ENCODE measurements at regions not wholly inside any gene's neighbourhood (a gene's known extent, or its start where the extent isn't known, plus 50 kb on each side); places are given as distances from the start of the nearest gene placed in this dataset.

DNA sequence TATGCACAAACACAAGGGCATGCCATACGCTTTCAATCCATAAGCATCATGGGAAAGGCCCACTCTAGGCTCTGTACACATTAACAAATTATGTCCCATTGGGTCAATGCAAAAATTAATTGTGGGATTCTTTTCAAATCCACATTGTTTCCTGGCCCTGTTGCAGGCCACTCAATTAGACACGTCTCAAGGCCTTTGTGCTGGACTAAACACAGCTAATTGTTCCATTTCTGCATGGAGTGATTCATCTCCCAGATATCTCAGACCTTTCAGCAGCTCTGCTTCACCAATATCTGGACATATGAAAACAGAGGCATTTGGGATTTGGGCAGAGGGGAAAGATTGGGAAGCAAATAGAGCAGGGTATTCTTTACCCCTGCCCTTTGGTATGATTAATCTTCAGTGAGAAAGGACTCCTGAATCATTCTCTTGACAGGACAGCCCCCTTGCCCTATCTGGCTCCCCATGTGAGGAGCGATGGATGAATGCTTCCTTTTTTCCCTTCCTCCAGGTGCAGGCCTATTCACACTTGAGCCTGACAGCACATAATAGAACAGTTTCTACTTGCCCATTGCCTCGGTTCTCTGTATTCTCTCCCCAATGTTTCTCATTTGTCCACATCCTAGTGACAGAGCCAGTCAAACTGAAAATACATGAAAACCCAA lies 547.6 kb downstream of the HAO1 start:
- no peak for DNase-seq (ENCODE audit: low spot score)

DNA sequence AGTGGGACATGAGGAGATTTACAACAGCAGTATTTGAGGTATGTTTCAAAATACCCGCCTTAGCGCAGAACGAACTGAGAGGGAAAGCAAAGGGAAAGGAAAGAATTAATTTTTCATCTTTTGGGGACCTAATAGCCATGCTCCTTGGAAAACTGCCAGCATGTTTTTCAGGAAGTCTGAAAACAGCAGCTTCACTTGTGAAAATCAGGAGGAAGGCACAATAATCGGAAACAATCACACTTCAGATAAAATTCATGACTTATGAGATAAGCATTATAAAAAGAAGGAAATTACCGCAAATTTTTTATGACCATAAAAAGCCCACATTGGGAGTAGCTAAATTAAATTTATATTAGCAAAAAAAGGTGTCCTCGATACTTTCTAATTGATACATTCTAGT lies 541.1 kb downstream of the HAO1 start:
- DNase-seq (ENCODE audit: low spot score): no peak

DNA sequence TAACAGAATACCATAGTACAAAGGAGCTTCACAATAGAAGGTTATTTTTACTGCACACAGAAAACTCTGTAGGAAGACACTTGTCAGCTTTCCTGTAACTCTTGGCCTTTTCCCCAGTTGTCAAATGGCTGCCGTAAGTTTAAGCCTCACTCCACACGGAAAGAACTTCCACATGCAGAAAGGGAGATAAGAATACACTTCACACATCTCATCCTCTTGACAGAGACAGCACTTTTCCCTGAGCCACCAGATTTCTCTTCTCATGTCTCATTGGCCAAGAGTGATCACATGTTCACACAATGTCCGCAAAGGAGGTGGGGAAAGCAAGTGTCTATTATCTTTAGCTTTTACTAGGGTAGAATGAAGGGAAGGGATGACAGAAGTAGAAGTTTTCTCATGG lies 540.7 kb downstream of the HAO1 start:
- DNase-seq (ENCODE audit: low spot score): no peak

DNA sequence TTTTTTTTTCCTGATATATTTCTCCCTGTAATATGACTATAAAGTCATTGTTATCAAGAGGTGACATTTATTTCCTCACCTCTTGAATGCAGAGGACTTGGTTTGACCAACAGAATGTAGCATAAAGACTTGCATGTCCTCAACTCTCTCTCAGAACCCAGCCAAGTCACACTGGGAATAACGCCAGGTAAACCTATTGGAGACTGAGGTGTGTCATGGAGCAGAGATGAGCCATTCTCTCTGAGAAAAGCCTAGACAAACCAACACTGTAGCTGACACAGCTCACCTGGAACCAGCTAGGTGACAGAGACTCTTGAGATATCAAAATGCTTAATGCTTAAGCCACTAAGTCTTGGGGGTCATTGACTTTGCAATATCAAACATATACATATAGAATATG lies 533.6 kb downstream of the HAO1 start:
- DNase-seq (ENCODE audit: low spot score): no peak

DNA sequence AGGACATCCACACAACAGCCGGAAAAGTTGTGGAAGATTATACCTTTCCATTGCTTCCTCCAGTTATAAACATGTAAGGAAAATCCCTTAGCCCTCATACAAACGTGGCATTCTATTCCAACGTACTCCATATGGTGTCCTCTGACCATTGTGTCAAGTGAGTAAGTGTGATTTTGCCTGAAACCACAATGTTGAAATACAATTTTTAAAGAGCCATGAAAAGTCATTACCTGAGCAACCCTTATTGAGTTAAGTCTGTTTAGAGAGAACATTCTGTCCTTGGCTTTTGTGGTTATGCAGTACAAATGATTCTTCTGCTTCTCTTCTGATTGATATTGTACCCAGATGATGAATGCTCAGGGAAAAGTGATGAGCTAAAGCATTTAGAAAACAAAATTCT lies 530.1 kb downstream of the HAO1 start:
- DNase-seq (ENCODE audit: low spot score): no peak

DNA sequence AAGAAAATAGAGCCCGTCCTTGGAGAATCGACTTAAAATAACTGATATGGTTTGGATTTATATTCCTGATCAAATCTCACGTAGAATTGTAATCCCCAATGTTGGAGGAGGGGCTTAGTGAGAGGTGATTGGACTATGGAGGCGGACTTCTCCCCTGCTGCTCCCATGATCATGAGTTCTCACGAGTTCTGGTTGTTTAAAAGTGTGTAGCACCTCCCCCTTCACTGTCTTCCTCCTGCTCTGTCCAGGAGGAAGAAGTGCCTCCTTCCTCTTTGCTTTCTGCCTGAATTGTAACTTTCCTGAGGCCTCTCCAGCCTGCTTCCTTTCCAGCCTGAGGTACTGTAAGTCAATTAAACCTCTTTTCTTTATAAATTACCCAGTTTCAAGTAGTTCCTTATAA lies 529.2 kb downstream of the HAO1 start:
- DNase-seq (ENCODE audit: low spot score): no peak

DNA sequence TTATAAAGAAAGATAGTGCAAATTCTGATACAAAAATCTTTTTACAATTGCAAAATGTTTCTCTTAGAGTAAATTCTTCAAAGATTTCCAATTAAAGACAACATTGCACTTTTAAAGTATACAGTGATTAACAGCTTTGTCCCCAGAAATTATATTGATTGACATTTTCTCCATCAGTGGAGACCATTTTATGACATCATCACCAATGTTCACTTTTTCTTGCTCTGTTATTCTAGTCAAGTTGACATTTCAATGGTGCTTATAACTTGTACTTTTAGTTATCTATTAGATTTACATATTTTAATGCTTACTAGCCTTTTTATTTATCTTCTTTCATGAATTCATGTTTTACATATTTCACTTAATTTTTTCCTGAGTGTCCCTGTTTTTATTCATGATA lies 524.8 kb downstream of the HAO1 start:
- no peak for DNase-seq (ENCODE audit: low spot score)

DNA sequence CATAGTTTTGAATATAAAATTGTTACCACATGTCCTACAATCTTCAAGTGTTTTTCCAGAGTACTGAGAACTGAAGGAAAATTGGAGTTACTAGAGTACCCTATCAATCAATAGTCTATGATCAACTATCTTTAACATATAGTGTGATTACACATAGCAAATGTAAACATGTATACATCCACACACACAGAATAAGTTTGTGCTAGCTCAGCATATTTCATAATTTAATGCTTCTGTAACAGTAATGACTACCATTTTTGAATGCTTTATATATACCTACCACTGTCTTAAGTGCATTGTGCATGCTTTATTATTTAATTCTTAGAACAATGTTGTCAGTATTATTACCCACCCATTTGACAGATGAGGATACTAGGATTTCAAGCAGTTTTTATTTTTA lies 523.9 kb downstream of the HAO1 start:
- no peak for DNase-seq (ENCODE audit: low spot score)

DNA sequence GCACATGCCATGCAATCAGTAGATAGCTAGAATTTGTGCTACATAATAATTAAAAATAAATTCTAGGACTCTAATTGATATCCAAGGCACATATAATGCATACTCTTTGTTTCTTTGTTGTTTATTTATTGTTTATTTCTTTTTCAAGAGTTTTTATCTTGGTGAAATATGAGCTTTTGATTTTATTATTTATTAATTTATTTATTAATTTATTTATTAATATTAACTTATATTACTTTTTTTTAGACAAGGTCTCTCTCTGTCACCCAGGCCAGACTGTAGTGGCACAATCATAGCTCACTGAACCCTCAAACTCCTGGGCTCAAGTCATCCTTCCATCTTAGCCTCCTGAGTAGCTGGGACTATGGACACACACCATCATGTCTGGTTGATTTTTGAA lies 519.9 kb downstream of the HAO1 start:
- no peak for DNase-seq (ENCODE audit: low spot score)

DNA sequence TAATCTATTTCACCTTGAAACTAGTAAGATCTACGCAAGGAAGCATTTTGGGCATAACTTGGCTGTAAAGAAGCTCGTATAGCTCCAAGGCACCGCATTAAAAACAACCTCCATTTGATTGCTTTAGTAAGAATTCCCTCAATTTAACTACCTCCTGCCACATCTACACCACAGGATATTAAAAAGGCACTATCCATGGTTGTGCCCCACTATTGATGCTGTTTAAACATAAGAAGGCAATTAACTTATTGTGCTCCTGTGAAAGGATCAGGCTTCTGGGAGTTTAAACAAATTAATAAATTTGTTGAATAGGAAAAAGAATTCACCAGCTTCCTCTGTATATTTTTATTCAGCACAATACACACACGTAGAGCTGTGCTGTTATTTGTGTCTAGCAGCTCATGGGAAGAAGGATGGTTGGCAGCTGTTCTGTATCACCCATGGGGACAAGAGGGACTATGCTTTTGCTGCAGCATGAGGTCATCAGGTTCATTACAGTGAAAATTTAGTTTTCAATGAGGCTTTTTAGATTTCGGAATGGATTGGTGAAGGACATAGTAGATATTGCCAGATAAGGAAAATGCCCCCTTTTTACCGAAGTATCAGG lies 513.3 kb downstream of the HAO1 start:
- no peak for DNase-seq (ENCODE audit: low spot score)

DNA sequence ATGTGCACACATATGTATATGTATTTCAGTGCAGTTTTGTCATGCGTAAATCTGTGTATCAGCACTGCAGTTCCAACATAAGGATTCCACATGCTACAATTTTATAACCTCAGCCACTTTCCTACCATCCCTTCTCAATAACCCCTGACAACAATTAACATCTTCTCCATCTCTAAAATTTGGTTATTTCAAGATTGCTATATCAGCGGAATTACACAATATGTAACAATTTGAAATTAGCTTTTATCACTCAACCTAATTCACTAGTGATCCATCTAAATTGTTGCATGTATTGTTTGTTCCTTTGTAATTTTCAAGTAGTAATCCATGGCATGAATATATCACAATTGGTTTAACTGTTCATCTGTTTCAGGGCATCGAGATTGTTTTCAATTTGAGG lies 511.3 kb downstream of the HAO1 start:
- no peak for DNase-seq (ENCODE audit: low spot score)

DNA sequence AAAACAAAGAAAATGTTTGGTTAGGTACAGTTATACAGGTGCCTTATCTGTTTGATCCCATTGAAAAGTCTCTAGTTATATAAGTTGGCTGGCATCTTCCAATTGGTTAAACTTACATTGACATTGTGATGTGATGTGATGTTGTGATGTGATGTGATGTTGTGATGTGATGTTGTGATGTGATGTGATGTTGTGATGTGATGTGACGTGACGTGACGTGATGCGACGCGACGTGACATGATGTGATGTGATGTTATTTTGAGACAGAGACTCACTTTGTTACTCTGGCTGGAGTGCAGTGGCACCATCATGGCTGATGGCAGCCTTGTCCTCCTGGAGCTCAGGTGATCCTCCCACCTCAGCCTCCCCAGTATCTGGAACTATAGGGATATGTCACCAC lies 507.6 kb downstream of the HAO1 start:
- DNase-seq (ENCODE audit: low spot score): no peak

DNA sequence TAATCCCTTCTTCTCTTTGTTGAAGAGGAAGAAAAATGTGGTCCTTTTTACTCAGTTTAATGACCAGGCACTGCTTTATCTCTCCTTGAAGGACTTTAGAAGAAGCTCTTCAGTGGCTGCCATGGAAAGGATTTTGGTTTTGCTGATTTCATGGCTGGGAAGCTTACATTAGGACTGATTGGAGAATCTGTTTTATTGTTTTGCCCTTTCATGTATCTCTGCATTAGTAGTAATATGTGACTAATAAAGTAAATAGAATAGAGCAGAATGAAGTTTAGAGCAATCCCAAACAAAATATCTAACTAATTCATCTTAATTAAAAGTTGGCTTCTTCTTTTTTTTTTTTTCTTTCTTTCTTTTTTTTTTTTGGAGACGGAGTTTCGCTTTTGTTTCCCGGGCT lies 502.9 kb downstream of the HAO1 start:
- no peak for DNase-seq (ENCODE audit: low spot score)

DNA sequence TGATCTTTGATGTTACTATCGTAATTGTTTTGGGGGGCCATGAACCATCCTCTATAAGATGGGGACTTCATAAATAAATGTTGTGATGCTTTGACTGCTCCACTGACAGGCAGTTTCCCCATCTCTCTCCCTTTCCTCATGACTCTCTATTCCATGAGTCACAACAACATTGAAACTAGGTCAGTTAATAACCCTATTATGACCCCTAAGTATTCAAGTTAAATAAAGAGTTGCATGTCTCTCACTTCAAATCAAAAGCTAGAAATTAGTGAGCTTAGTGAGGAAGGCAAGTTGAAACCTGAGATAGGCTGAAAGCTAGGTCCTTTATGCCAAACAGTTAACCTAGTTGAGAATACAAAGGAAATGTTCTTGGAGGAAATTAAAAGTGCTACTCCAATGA lies 491.0 kb downstream of the HAO1 start:
- no peak for DNase-seq (ENCODE audit: low spot score)

DNA sequence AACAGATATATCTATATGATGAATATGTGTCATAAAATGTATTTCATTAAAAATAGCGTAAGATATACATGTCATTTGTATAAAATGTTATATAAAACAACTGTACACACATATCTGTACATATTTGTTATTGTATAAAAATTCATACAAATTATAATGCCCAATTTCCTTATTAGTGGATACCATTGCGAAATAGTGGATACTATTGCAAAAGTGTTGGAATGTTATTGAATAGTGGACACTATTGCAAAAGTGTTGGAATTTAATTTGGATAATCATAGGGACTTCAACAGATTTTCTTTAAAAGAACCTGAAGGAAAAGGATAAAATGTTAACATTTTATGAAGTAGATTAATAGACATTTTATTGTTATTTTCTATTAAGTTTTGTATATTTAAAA lies 487.4 kb downstream of the HAO1 start:
- no peak for DNase-seq (ENCODE audit: low spot score)

DNA sequence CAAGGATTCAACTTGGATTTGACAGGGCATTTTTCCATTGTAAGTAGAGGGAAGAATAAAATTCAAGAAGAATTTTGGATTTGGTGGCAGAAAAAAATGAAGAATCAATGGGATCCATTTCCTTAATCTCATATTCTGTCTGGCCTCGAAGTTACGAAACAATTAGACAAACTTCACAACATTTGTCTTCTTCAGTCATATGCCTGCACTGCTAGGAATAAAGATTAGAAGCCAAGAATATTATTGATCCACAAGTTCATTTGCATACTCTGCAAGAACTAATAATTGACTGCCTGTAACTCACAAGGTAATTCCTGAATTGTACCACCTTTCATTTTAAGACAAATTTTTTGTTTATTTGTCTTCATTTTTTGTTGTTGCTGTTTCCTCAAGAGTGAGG lies 486.2 kb downstream of the HAO1 start:
- DNase-seq (ENCODE audit: low spot score): no peak

DNA sequence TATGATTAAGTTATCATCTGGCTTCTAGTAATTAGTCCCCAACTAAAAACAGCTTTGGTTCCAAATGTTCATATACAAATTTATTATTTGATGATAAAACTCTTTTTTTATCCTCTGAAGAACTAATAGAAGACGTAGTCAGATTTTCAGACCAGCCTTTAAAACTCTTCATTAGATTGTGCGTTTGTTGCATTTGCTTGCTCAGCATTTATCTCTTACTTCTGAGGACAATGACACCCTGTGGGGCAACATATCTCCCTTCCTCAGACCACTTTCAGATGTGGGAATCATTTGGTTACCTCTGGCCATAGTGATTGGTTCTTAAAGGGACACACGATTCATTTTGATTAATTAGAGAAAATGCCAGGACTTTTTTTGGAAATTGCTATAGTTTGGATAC lies 481.8 kb downstream of the HAO1 start:
- DNase-seq (ENCODE audit: low spot score): no peak

DNA sequence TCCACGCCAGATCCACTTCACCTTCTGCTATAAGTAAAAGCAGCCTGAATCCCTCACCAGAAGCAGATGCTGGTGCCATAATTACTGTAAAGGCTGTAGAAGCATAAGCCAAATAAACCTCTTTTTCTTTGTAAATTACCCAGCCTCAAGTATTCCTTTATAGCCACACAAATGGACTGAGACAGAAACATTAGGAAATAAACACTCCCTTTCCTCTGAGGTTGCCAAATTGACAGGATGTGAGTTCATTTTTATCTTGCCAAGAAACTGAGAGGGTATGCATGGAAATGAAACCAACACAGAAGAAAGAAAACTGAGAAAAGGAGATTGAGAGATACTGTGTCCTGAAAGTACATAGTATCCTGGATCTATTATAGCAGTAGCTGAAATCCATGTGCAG lies 481.2 kb downstream of the HAO1 start:
- DNase-seq (ENCODE audit: low spot score): no peak

DNA sequence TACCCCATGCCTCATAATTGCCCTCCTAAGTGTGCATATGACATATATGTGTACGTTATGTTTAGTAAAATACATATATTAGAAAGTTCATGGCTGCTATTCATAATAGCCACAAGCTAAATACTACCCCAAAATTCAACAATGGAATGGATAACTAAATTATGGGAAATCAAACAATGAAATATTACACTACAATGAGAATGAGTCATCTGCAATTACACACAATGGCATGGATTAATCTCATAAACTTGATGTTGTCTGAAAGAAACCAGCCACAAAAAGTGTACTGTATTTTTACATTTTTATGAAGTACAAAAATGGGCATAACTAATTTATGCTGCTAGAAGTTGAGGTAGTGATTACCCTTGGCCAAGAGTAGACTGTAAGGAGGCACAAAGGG lies 477.0 kb downstream of the HAO1 start:
- DNase-seq (ENCODE audit: low spot score): no peak

DNA sequence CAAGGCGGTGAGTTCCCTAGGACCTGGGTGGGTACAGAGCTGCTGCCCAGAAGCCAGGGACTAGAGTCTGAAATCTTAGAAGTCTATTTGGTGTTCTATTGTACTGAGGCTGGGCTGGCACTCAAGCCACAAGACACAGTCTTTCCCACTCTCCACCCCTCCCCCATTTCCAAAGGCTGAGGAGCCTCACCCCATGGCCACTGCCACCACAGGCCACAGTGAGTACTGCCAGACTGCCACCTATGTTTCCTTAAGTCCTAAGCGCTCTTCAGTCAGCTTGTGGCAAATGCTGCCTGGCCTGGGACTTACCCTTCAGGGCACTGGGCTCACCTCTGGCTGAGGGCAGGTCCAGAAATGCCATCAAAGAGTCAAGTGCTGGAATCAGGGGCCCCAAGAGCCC lies 469.3 kb downstream of the HAO1 start:
- no peak for DNase-seq (ENCODE audit: low spot score)

DNA sequence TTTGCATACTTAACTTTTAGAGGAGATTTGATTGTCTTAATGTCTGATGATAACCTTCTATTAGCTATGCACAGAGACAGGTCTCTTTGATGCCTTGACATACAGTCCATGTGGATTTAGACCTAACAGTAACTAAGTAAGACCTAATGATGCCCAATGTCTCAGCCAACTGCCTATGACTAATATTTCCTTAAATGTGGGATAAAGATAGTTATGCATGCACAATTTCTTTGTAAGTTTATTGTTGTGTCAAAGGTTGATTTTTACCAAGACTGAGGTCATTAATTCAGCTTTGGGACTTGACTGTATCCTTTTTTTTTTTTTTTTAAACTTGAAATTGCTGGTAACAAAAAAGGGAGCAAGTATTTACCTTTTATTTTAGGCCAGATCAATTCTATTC lies 450.0 kb downstream of the HAO1 start:
- DNase-seq (ENCODE audit: low spot score): no peak

DNA sequence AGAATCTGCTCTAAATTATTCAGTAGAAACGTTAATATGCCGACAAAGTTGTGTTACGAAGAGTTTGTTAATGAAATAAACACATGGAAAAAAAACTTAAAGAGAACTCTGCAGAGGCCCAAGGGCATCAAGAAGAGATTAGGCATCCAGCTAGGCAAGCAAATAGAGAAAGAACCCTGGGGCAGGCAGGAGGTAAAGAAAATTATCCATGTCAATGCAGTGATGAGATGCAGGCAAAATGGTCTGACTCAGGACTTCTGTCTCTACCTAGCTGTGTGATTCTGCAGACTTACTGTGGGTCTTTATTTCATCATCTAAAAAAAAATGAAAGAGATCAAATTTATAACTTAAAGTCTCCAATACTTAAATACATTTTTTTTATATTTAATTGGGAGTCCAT lies 448.0 kb downstream of the HAO1 start:
- DNase-seq (ENCODE audit: low spot score): no peak

DNA sequence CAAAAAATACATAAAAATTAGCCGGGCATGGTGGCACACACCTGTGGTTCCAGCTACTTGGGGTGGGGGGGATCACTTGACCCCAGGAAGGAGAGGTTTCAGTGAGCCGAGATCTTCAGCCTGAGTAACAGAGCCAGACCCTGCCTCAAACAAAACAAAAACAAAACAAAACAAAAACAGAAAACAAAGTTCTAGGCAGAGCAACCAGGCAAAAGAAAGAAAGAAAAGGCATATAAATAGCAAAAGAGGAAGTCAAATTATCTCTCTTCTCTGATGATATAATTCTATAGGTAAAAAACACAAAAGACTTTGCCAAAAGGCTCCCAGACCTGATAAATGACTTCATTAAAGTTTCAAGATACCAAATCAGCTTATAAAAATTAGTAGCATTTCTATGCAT lies 446.9 kb downstream of the HAO1 start:
- no peak for DNase-seq (ENCODE audit: low spot score)

Measured in mesenteric fat pad (tissue), 1 donor.